HL-60 (cell line): ENCODE measurements at regions not wholly inside any gene's neighbourhood (a gene's known extent, or its start where the extent isn't known, plus 50 kb on each side); places are given as distances from the start of the nearest gene placed in this dataset.

ENCODE experiments used
- DNase-seq, 2 experiments: peaks; one replicate each; pipeline ENCODE4 v3.0.0-alpha.2; 2010 to 2020; ENCODE audit warnings: low read depth in 1 of 2, low spot score in 1 of 2
- H3K27ac ChIP-seq: fragments of 250-450 bp; sonication (Bioruptor Pico); replicated peaks from 2 replicates; pipeline ENCODE4 v1.5.1; 2020; ENCODE audit warnings: mild to moderate bottlenecking, moderate library complexity
- H3K27me3 ChIP-seq: fragments of 250-450 bp; sonication (Bioruptor Pico); 2 replicates; pipeline ENCODE4 v1.5.1; 2021; ENCODE audit warnings: mild to moderate bottlenecking, moderate library complexity; ENCODE audit not compliant: insufficient read depth, poor library complexity, severe bottlenecking
- H3K4me3 ChIP-seq: replicated peaks from 2 replicates; pipeline ENCODE4 v1.5.1; 2011; ENCODE audit warnings: mild to moderate bottlenecking, control low read depth, low read length; ENCODE audit not compliant: insufficient read depth
- CTCF ChIP-seq: IDR thresholded peaks from one replicate; pipeline ENCODE4 v1.5.1; 2011; ENCODE audit warnings: low read length, control low read depth, inconsistent platforms; ENCODE audit not compliant: insufficient read depth
- GABPA ChIP-seq: IDR thresholded peaks from 2 replicates; pipeline ENCODE4 v1.6.1; 2012; ENCODE audit warnings: low read depth
- POLR2AphosphoS5 ChIP-seq: IDR thresholded peaks from 2 replicates; pipeline ENCODE4 v1.6.1; 2012; ENCODE audit warnings: low read depth
- SPI1 ChIP-seq: IDR thresholded peaks from 2 replicates; pipeline ENCODE4 v1.6.1; 2012; ENCODE audit warnings: low read depth, mild to moderate bottlenecking, borderline replicate concordance
- TF ChIP-seq, protein P1 (sequence below): IDR thresholded peaks from 2 replicates; pipeline ENCODE4 v1.6.1; 2012; ENCODE audit warnings: low read depth; ENCODE audit not compliant: insufficient replicate concordance

DNA sequence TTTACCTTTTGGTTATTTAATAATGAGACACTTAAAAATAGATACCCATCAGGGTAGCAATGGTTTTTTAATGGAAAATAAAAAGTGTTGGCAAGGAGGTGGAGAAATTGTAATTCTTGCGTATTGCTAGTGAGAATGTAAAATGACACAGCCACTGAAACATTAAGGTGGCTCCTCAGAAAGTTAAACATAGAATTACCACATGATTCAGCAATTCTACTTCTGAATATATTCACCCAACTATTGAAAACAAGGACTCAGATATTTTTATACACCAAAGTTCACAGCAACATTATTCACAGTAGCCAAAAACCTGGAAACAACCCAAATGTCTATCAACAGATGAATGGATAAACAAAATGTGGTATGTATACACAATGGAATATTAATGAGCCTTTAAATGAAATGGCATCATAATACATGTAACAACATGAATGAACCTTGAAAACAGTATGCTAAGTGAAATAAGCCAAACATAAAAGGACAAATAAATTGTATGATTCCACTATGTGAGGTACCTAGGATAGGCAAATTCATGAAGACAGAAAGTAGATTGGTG lies 163.5 kb downstream of the IMPG2 start:
- DNase-seq = no peak
- TF ChIP-seq GABPA (no peak), SPI1 (no peak), CTCF (no peak), POLR2AphosphoS5 (no peak)
- TF ChIP-seq, protein P1, sequence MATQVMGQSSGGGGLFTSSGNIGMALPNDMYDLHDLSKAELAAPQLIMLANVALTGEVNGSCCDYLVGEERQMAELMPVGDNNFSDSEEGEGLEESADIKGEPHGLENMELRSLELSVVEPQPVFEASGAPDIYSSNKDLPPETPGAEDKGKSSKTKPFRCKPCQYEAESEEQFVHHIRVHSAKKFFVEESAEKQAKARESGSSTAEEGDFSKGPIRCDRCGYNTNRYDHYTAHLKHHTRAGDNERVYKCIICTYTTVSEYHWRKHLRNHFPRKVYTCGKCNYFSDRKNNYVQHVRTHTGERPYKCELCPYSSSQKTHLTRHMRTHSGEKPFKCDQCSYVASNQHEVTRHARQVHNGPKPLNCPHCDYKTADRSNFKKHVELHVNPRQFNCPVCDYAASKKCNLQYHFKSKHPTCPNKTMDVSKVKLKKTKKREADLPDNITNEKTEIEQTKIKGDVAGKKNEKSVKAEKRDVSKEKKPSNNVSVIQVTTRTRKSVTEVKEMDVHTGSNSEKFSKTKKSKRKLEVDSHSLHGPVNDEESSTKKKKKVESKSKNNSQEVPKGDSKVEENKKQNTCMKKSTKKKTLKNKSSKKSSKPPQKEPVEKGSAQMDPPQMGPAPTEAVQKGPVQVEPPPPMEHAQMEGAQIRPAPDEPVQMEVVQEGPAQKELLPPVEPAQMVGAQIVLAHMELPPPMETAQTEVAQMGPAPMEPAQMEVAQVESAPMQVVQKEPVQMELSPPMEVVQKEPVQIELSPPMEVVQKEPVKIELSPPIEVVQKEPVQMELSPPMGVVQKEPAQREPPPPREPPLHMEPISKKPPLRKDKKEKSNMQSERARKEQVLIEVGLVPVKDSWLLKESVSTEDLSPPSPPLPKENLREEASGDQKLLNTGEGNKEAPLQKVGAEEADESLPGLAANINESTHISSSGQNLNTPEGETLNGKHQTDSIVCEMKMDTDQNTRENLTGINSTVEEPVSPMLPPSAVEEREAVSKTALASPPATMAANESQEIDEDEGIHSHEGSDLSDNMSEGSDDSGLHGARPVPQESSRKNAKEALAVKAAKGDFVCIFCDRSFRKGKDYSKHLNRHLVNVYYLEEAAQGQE = no peak
- Histone ChIP-seq H3K27ac (no peak overlapping the region), H3K27me3 (no peaks in the 10 kb centered on the region), H3K4me3 (no peak overlapping the region)

DNA sequence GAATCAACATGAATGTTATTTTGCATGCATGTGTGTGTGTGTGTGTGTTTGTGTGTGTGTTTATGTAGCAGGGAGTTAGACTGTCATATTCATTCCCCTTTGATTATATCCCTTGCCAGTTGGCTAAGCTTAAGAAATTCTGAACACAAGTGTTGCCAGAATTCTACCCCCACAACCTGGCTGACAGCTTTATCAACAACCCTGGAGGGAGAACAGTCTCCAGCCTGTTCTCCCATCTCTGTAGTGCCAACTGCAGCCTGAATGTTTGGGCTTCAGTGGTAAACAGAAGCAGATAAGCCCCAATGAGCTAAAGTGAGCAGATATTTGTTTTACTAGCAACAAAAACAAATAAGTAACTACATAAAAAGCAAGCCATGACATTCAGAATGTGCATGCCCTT lies 162.6 kb upstream of the ABI3BP start:
- TF ChIP-seq POLR2AphosphoS5 = no peak
- no peak for TF ChIP-seq GABPA
- TF ChIP-seq, protein P1 = no peak
- TF ChIP-seq CTCF = no peak
- TF ChIP-seq SPI1 = no peak
- Histone ChIP-seq H3K27ac (no peak overlapping the region), H3K27me3 (no peaks in the 10 kb centered on the region), H3K4me3 (no peak overlapping the region)
- no peak for DNase-seq

GRCh38 chr3:101154401-101154800 lies 161.2 kb upstream of the ABI3BP start:
- H3K27ac ChIP-seq = no peak overlapping the region
- TF ChIP-seq SPI1 = no peak
- TF ChIP-seq, protein P1 = no peak
- TF ChIP-seq GABPA = no peak
- no peak for TF ChIP-seq POLR2AphosphoS5
- TF ChIP-seq CTCF = no peak
- no peak for DNase-seq
- H3K27me3 ChIP-seq = no peaks in the 10 kb centered on the region
- no peak overlapping the region for H3K4me3 ChIP-seq
